ENCODE measurements at regions not wholly inside any gene's neighbourhood (a gene's known extent, or its start where the extent isn't known, plus 50 kb on each side); places are given as distances from the start of the nearest gene placed in this dataset.

DNA sequence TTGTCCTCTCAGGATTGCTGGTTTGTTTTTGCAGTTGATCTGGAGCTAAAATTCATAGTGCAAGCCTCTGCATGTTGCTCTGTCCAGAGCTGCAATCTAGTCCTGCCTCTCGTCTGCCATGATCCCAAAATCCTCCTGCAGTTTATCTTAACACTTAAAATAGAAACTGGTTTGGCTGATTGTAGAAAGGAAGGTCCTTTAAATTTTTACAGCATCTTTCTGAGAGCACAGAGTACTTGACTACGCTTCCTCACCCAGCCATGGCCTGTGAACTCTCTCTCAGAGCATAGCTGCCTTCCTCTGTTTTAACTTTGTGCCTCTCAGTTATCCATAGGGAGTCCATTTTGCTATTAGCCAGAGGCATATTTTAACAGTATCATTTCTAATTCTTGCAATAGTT, 877.1 kb downstream of the C12orf50 start:
- H3K27ac ChIP-seq (ENCODE audit: control insufficient read depth, insufficient read depth, low read length) = no peak overlapping the region
- H3K36me3 ChIP-seq (ENCODE audit: control insufficient read depth in 2 of 2, extremely low read depth in 1 of 2, insufficient read depth in 2 of 2, low read length in 2 of 2) = no peaks in the 10 kb centered on the region
- no peak overlapping the region for H3K4me2 ChIP-seq (ENCODE audit: control insufficient read depth, extremely low read depth, insufficient read depth, low read depth, low read length)
- no peaks in the 10 kb centered on the region for H3K79me2 ChIP-seq (ENCODE audit: control insufficient read depth, insufficient read depth, low read length)
- peaks cover 8% of the 10 kb centered on the region for H3K4me1 ChIP-seq (ENCODE audit: control insufficient read depth, extremely low read depth, insufficient read depth, low read length)
- H3K9me1 ChIP-seq (ENCODE audit: control insufficient read depth, extremely low read depth, insufficient read depth, low read length) = no peaks in the 10 kb centered on the region
- no peaks in the 10 kb centered on the region for H3K9me3 ChIP-seq (ENCODE audit: control insufficient read depth, low read depth, low read length)
- dilution Hi-C loops (cut with MboI; ENCODE audit: extremely low pct_ligation_motif_present, low sequenced_read_pairs) = no loop called here
- H4K20me1 ChIP-seq (ENCODE audit: control insufficient read depth, extremely low read depth, insufficient read depth, low read length) = no peaks in the 10 kb centered on the region
- H3K4me3 ChIP-seq (ENCODE audit: control insufficient read depth in 2 of 3, extremely low read depth in 1 of 3, insufficient read depth in 2 of 3, low read depth in 1 of 3, low read length in 3 of 3) = no peak overlapping the region
- TF ChIP-seq, protein P1, sequence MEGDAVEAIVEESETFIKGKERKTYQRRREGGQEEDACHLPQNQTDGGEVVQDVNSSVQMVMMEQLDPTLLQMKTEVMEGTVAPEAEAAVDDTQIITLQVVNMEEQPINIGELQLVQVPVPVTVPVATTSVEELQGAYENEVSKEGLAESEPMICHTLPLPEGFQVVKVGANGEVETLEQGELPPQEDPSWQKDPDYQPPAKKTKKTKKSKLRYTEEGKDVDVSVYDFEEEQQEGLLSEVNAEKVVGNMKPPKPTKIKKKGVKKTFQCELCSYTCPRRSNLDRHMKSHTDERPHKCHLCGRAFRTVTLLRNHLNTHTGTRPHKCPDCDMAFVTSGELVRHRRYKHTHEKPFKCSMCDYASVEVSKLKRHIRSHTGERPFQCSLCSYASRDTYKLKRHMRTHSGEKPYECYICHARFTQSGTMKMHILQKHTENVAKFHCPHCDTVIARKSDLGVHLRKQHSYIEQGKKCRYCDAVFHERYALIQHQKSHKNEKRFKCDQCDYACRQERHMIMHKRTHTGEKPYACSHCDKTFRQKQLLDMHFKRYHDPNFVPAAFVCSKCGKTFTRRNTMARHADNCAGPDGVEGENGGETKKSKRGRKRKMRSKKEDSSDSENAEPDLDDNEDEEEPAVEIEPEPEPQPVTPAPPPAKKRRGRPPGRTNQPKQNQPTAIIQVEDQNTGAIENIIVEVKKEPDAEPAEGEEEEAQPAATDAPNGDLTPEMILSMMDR (optimal IDR thresholded peaks at IDR 0.05 in 1 of 3, IDR thresholded peaks at IDR 0.05 in 1 of 3, conservative IDR thresholded peaks at IDR 0.05 in 1 of 3; ENCODE audit: extremely low read depth in 1 of 3, insufficient read depth in 2 of 3, low read length in 3 of 3) = no peak
- TF ChIP-seq EZH2 (IDR thresholded peaks at IDR 0.05; ENCODE audit: low read length) = no peak
- H2AFZ ChIP-seq (ENCODE audit: control insufficient read depth, low read length) = peak overlapping the region; percentile 69
- no peaks in the 10 kb centered on the region for H3K27me3 ChIP-seq (ENCODE audit: control insufficient read depth, extremely low read depth, insufficient read depth, low read length)
- no peak overlapping the region for H3K9ac ChIP-seq (ENCODE audit: control insufficient read depth, extremely low read depth, insufficient read depth, low read length)
- DNase-seq (ENCODE audit: low read depth, low spot score) (no peak), FAIRE-seq (peak; percentile 57)

DNA sequence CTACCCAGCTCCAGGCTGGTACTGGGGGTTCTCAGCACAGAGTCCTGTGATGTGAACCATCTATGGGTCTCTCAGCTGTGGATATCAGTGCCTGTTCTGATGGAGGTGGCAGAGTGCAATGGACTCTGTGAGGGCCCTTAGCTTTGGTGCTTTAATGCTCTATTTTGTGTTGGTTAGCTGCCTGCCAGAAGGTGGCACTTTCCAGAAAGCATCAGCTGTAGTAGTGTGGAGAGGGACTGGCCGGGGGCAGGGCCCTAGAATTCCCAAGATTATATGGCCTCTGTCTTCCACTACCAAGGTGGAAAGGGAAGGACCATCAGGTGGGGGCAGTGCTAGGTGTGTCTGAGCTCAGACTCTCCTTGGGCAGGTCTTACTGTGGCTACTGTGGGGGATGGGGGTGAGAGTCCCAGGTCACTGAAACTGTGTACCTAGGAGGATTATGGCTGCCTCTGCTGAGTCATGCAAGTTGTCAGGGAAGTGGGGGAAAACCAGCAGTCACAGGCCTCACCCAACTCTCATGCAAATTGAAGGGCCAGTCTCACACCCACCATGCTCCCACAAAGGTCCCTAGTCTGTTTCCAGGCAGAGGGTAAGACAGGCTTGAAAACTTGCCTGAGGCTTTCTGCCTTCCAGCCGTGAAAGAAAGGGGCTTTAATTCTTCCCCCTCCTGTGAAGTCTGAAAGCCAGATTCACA, 878.1 kb downstream of the C12orf50 start:
- DNase-seq (ENCODE audit: low read depth, low spot score) (no peak), FAIRE-seq (no peak)
- H4K20me1 ChIP-seq (ENCODE audit: control insufficient read depth, extremely low read depth, insufficient read depth, low read length) = no peaks in the 10 kb centered on the region
- dilution Hi-C loops (cut with MboI; ENCODE audit: extremely low pct_ligation_motif_present, low sequenced_read_pairs) = no loop called here
- peak overlapping the region; percentile 9 for H3K9ac ChIP-seq (ENCODE audit: control insufficient read depth, extremely low read depth, insufficient read depth, low read length)
- no peaks in the 10 kb centered on the region for H3K36me3 ChIP-seq (ENCODE audit: control insufficient read depth in 2 of 2, extremely low read depth in 1 of 2, insufficient read depth in 2 of 2, low read length in 2 of 2)
- no peaks in the 10 kb centered on the region for H3K79me2 ChIP-seq (ENCODE audit: control insufficient read depth, insufficient read depth, low read length)
- peak overlapping the region; percentile 3 for H3K27ac ChIP-seq (ENCODE audit: control insufficient read depth, insufficient read depth, low read length)
- no peaks in the 10 kb centered on the region for H3K9me1 ChIP-seq (ENCODE audit: control insufficient read depth, extremely low read depth, insufficient read depth, low read length)
- peak overlapping the region; percentile 69 for H2AFZ ChIP-seq (ENCODE audit: control insufficient read depth, low read length)
- TF ChIP-seq EZH2 (IDR thresholded peaks at IDR 0.05; ENCODE audit: low read length) = no peak
- TF ChIP-seq, protein P1 (optimal IDR thresholded peaks at IDR 0.05 in 1 of 3, IDR thresholded peaks at IDR 0.05 in 1 of 3, conservative IDR thresholded peaks at IDR 0.05 in 1 of 3; ENCODE audit: extremely low read depth in 1 of 3, insufficient read depth in 2 of 3, low read length in 3 of 3) = peak in 2 of 3 experiments; percentile 21
- H3K27me3 ChIP-seq (ENCODE audit: control insufficient read depth, extremely low read depth, insufficient read depth, low read length) = no peaks in the 10 kb centered on the region
- H3K9me3 ChIP-seq (ENCODE audit: control insufficient read depth, low read depth, low read length) = no peaks in the 10 kb centered on the region
- peaks cover 8% of the 10 kb centered on the region for H3K4me1 ChIP-seq (ENCODE audit: control insufficient read depth, extremely low read depth, insufficient read depth, low read length)
- H3K4me3 ChIP-seq (ENCODE audit: control insufficient read depth in 2 of 3, extremely low read depth in 1 of 3, insufficient read depth in 2 of 3, low read depth in 1 of 3, low read length in 3 of 3) = no peak overlapping the region
- peak overlapping the region; percentile 22 for H3K4me2 ChIP-seq (ENCODE audit: control insufficient read depth, extremely low read depth, insufficient read depth, low read depth, low read length)

Data from keratinocyte (primary cell).